ENCODE measurements at regions not wholly inside any gene's neighbourhood (a gene's known extent, or its start where the extent isn't known, plus 50 kb on each side); places are given as distances from the start of the nearest gene placed in this dataset.
"Not testable (repeated sequence)": the region's sequence is repeated elsewhere in the genome, so short reads cannot be mapped to it uniquely, and the experiment has no call there.

GRCh38 chr7:57740126-57740525 is 290.1 kb downstream of the ZNF716 start:
- H3K9me3 Mint-ChIP-seq, result peaks cover 45% of the 10 kb centered on the region
- not testable (repeated sequence) for H3K27ac Mint-ChIP-seq

GRCh38 chr7:57769131-57769530 is 319.2 kb downstream of the ZNF716 start:
- Mint-ChIP-seq H3K9me3 (peaks cover 65% of the 10 kb centered on the region), H3K27me3 (no peaks in the 10 kb centered on the region), H3K36me3 (ENCODE audit: low read depth) (no peaks in the 10 kb centered on the region), H3K4me3 (no peak overlapping the region), H3K27ac (no peak overlapping the region), H3K4me1 (ENCODE audit: low read depth) (no peaks in the 10 kb centered on the region)
- intact Hi-C loops (cut with micrococcal nuclease), result no loop called here

More at GRCh38 chr7:57740126-57740525, 290.1 kb downstream of the ZNF716 start:
- intact Hi-C loops (cut with micrococcal nuclease); H3K36me3 Mint-ChIP-seq (ENCODE audit: low read depth); H3K4me1 Mint-ChIP-seq (ENCODE audit: low read depth); H3K4me3 Mint-ChIP-seq; H3K27me3 Mint-ChIP-seq: not testable (repeated sequence)

- H3K4me3 Mint-ChIP-seq, result no peak overlapping the region
- H3K9me3 Mint-ChIP-seq, result peaks cover 66% of the 10 kb centered on the region
- H3K27ac Mint-ChIP-seq, result no peak overlapping the region
- H3K27me3 Mint-ChIP-seq, result no peaks in the 10 kb centered on the region
- no peaks in the 10 kb centered on the region for H3K36me3 Mint-ChIP-seq (ENCODE audit: low read depth)
- no peaks in the 10 kb centered on the region for H3K4me1 Mint-ChIP-seq (ENCODE audit: low read depth)
- intact Hi-C loops (cut with micrococcal nuclease), result no loop called here
Measured at GRCh38 chr7:57769958-57770357, 320.0 kb downstream of the ZNF716 start.

GRCh38 chr7:57772126-57772924 is 322.3 kb downstream of the ZNF716 start:
- intact Hi-C loops (cut with micrococcal nuclease), result no loop called here
- Mint-ChIP-seq H3K27me3 (no peaks in the 10 kb centered on the region), H3K27ac (no peak overlapping the region)

GRCh38 chr7:57774300-57774699 is 324.3 kb downstream of the ZNF716 start:
- Mint-ChIP-seq H3K27me3 (no peaks in the 10 kb centered on the region), H3K36me3 (ENCODE audit: low read depth) (no peaks in the 10 kb centered on the region), H3K9me3 (peaks cover 98% of the 10 kb centered on the region), H3K4me1 (ENCODE audit: low read depth) (no peaks in the 10 kb centered on the region), H3K4me3 (no peak overlapping the region), H3K27ac (no peak overlapping the region)
- intact Hi-C loops (cut with micrococcal nuclease), result no loop called here

More at GRCh38 chr7:57772126-57772924, 322.3 kb downstream of the ZNF716 start:
- no peaks in the 10 kb centered on the region for H3K36me3 Mint-ChIP-seq (ENCODE audit: low read depth)
- no peak overlapping the region for H3K4me3 Mint-ChIP-seq
- H3K9me3 Mint-ChIP-seq, result peaks cover 90% of the 10 kb centered on the region
- no peaks in the 10 kb centered on the region for H3K4me1 Mint-ChIP-seq (ENCODE audit: low read depth)

GRCh38 chr7:57775396-57776088 is 325.6 kb downstream of the ZNF716 start:
- intact Hi-C loops (cut with micrococcal nuclease), result no loop called here
- Mint-ChIP-seq H3K9me3 (peaks cover 89% of the 10 kb centered on the region), H3K4me3 (no peak overlapping the region), H3K4me1 (ENCODE audit: low read depth) (no peaks in the 10 kb centered on the region), H3K27ac (no peak overlapping the region), H3K27me3 (no peaks in the 10 kb centered on the region), H3K36me3 (ENCODE audit: low read depth) (no peaks in the 10 kb centered on the region)

GRCh38 chr7:57776136-57776856 is 326.3 kb downstream of the ZNF716 start:
- H3K27ac Mint-ChIP-seq; intact Hi-C loops (cut with micrococcal nuclease); H3K4me3 Mint-ChIP-seq; H3K36me3 Mint-ChIP-seq (ENCODE audit: low read depth); H3K4me1 Mint-ChIP-seq (ENCODE audit: low read depth); H3K27me3 Mint-ChIP-seq: not testable (repeated sequence)
- H3K9me3 Mint-ChIP-seq, result peaks cover 83% of the 10 kb centered on the region

GRCh38 chr7:57789130-57789529 is 339.2 kb downstream of the ZNF716 start:
- peaks cover 45% of the 10 kb centered on the region for H3K9me3 Mint-ChIP-seq
- no peaks in the 10 kb centered on the region for H3K36me3 Mint-ChIP-seq (ENCODE audit: low read depth)
- no peaks in the 10 kb centered on the region for H3K27me3 Mint-ChIP-seq
- intact Hi-C loops (cut with micrococcal nuclease), result no loop called here
- H3K4me1 Mint-ChIP-seq (ENCODE audit: low read depth), result no peaks in the 10 kb centered on the region
- no peak overlapping the region for H3K4me3 Mint-ChIP-seq
- H3K27ac Mint-ChIP-seq, result no peak overlapping the region

GRCh38 chr7:57819491-57819981 is 369.6 kb downstream of the ZNF716 start:
- no peaks in the 10 kb centered on the region for H3K36me3 Mint-ChIP-seq (ENCODE audit: low read depth)

GRCh38 chr7:57820477-57820876 is 370.5 kb downstream of the ZNF716 start:
- H3K27ac Mint-ChIP-seq, result no peak overlapping the region
- H3K9me3 Mint-ChIP-seq, result peaks cover 83% of the 10 kb centered on the region

More at GRCh38 chr7:57819491-57819981, 369.6 kb downstream of the ZNF716 start:
- H3K27ac Mint-ChIP-seq, result no peak overlapping the region
- intact Hi-C loops (cut with micrococcal nuclease), result no loop called here
- peaks cover 83% of the 10 kb centered on the region for H3K9me3 Mint-ChIP-seq
- H3K27me3 Mint-ChIP-seq, result no peaks in the 10 kb centered on the region
- H3K4me3 Mint-ChIP-seq, result no peak overlapping the region
- H3K4me1 Mint-ChIP-seq (ENCODE audit: low read depth), result no peaks in the 10 kb centered on the region

GRCh38 chr7:57821438-57822382 is 371.7 kb downstream of the ZNF716 start:
- Mint-ChIP-seq H3K27me3 (no peaks in the 10 kb centered on the region), H3K27ac (no peak overlapping the region), H3K4me3 (no peak overlapping the region), H3K36me3 (ENCODE audit: low read depth) (no peaks in the 10 kb centered on the region), H3K4me1 (ENCODE audit: low read depth) (no peaks in the 10 kb centered on the region), H3K9me3 (peaks cover 92% of the 10 kb centered on the region)
- intact Hi-C loops (cut with micrococcal nuclease), result no loop called here

More at GRCh38 chr7:57820477-57820876, 370.5 kb downstream of the ZNF716 start:
- Mint-ChIP-seq H3K4me3 (no peak overlapping the region), H3K36me3 (ENCODE audit: low read depth) (no peaks in the 10 kb centered on the region), H3K4me1 (ENCODE audit: low read depth) (no peaks in the 10 kb centered on the region), H3K27me3 (no peaks in the 10 kb centered on the region)
- intact Hi-C loops (cut with micrococcal nuclease), result no loop called here

GRCh38 chr7:57826548-57826947 is 376.6 kb downstream of the ZNF716 start:
- H3K4me3 Mint-ChIP-seq; H3K36me3 Mint-ChIP-seq (ENCODE audit: low read depth); H3K4me1 Mint-ChIP-seq (ENCODE audit: low read depth); intact Hi-C loops (cut with micrococcal nuclease); H3K27ac Mint-ChIP-seq; H3K27me3 Mint-ChIP-seq: not testable (repeated sequence)
- H3K9me3 Mint-ChIP-seq, result peaks cover 50% of the 10 kb centered on the region

GRCh38 chr7:57835161-57835560 is 385.2 kb downstream of the ZNF716 start:
- H3K36me3 Mint-ChIP-seq (ENCODE audit: low read depth); H3K9me3 Mint-ChIP-seq; H3K27ac Mint-ChIP-seq; H3K4me3 Mint-ChIP-seq; H3K4me1 Mint-ChIP-seq (ENCODE audit: low read depth); H3K27me3 Mint-ChIP-seq; intact Hi-C loops (cut with micrococcal nuclease): not testable (repeated sequence)
